ENCODE measurements at regions not wholly inside any gene's neighbourhood (a gene's known extent, or its start where the extent isn't known, plus 50 kb on each side); places are given as distances from the start of the nearest gene placed in this dataset.

- TF ChIP-seq CTCF (IDR thresholded peaks at IDR 0.05) (no peak), POLR2A (IDR thresholded peaks at IDR 0.05) (no peak)
Measured at GRCh38 chr3:96449803-96450202, 364.6 kb upstream of the EPHA6 start.
